ENCODE measurements at regions not wholly inside any gene's neighbourhood (a gene's known extent, or its start where the extent isn't known, plus 50 kb on each side); places are given as distances from the start of the nearest gene placed in this dataset.

DNA sequence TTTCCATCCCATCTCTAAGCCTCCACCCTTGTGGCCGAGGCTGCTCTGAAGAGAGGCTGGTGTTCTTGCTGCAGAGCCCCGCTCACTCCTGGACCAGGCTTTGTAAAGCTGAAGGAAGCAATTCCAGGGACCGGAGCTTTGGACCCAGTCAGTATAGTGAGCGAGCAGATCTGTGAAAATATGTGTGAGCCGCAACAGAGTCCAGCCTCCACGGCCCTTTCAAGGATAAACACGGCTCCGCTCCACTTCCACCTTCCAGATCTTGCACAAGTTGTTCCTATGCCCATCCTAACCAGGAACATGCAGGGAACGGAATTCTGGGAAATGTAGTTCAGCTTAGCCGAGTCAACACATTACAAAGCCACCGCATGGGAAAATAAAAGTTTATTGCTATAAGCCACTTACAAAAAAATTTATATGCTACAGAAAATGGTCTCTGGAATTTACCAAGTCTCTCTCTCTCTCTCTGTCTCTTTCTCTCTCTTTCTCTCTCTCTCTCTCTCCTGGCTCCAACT lies 151.7 kb upstream of the ZNF521 start:
- peak; percentile 58 for DNase-seq
- Histone ChIP-seq H3K36me3 (ENCODE audit: low read depth, missing control alignments) (no peaks in the 10 kb centered on the region), H3K4me3 (peak overlapping the region; percentile 9 to 34), H3K4me1 (no peaks in the 10 kb centered on the region), H3K9me3 (no peaks in the 10 kb centered on the region), H3K27me3 (no peaks in the 10 kb centered on the region), H3K27ac (no peak overlapping the region)
- 0 to 1% methylated on average over 6 to 11 of the region's 11 CpGs for WGBS, 2 donors
- TF ChIP-seq POLR2A (IDR thresholded peaks at IDR 0.05): no peak
- TF ChIP-seq, protein P1, sequence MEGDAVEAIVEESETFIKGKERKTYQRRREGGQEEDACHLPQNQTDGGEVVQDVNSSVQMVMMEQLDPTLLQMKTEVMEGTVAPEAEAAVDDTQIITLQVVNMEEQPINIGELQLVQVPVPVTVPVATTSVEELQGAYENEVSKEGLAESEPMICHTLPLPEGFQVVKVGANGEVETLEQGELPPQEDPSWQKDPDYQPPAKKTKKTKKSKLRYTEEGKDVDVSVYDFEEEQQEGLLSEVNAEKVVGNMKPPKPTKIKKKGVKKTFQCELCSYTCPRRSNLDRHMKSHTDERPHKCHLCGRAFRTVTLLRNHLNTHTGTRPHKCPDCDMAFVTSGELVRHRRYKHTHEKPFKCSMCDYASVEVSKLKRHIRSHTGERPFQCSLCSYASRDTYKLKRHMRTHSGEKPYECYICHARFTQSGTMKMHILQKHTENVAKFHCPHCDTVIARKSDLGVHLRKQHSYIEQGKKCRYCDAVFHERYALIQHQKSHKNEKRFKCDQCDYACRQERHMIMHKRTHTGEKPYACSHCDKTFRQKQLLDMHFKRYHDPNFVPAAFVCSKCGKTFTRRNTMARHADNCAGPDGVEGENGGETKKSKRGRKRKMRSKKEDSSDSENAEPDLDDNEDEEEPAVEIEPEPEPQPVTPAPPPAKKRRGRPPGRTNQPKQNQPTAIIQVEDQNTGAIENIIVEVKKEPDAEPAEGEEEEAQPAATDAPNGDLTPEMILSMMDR (IDR thresholded peaks at IDR 0.05): no peak
- intact Hi-C loops (cut with DNase I; ENCODE audit: low total_unique reads): no loop called here

DNA sequence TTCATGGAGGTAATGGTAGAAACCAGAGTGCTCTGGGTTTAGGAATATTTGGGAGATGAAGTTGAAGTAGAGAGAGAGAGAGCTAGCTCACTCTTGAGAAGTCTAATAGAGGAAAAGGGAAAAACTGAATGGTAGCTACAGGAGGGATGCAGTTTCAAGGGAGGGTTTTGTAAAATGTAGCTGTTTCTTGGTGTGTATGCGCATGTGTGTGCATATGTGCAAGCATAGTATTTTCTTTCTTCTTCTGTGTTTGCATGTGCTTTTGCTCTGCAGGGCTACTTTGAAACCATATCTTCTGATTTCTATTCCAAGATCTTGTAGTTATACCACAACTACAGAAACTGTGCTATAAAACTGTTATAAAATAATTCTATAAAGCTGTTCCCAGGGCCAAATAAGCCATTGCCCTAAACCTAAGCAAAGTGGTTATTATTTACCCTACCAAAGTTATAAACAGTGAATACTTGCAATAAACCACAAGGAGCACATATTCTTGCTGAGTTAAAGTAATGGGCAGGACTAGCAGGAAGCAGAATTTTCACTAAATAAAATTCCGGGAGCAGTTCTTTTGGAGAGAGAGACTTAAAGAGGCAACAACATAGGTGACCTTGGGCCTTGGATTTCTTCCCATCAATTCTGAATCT lies 145.3 kb upstream of the ZNF521 start:
- Histone ChIP-seq H3K36me3 (ENCODE audit: low read depth, missing control alignments) (no peaks in the 10 kb centered on the region), H3K9me3 (no peaks in the 10 kb centered on the region), H3K4me3 (no peak overlapping the region), H3K4me1 (no peaks in the 10 kb centered on the region), H3K27me3 (no peaks in the 10 kb centered on the region), H3K27ac (no peak overlapping the region)
- intact Hi-C loops (cut with DNase I; ENCODE audit: low total_unique reads): no loop called here
- TF ChIP-seq POLR2A (IDR thresholded peaks at IDR 0.05): no peak
- TF ChIP-seq, protein P1 (IDR thresholded peaks at IDR 0.05): no peak
- 77 to 80% methylated on average over 2 of the region's 2 CpGs for WGBS, 2 donors
- DNase-seq: no peak

DNA sequence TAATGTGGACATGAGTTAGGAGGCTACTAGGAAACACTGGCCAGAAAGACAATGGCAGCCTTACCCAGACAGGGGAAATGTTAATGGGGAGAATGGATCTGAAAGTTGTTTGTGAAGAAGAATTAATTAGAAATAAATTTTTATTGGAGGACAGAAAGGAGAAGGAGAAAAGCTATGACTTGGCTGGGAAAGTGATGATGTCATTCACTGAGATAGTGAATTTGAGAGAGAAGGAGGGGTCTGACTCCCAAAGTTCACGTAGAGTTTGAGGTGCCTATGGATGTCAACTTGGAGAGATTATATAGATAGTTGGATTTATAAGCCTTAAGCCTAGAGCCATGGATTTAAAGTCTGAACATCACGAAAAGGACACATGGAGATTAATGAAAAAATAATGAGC lies 144.6 kb upstream of the ZNF521 start:
- Histone ChIP-seq H3K4me1 (no peaks in the 10 kb centered on the region), H3K27ac (no peak overlapping the region), H3K4me3 (no peak overlapping the region), H3K9me3 (no peaks in the 10 kb centered on the region), H3K36me3 (ENCODE audit: low read depth, missing control alignments) (no peaks in the 10 kb centered on the region), H3K27me3 (no peaks in the 10 kb centered on the region)
- TF ChIP-seq, protein P1 (IDR thresholded peaks at IDR 0.05): no peak
- TF ChIP-seq POLR2A (IDR thresholded peaks at IDR 0.05): no peak
- no peak for DNase-seq
- WGBS, 2 donors: 36 to 42% methylated on average over 2 of the region's 2 CpGs
- intact Hi-C loops (cut with DNase I; ENCODE audit: low total_unique reads): no loop called here

DNA sequence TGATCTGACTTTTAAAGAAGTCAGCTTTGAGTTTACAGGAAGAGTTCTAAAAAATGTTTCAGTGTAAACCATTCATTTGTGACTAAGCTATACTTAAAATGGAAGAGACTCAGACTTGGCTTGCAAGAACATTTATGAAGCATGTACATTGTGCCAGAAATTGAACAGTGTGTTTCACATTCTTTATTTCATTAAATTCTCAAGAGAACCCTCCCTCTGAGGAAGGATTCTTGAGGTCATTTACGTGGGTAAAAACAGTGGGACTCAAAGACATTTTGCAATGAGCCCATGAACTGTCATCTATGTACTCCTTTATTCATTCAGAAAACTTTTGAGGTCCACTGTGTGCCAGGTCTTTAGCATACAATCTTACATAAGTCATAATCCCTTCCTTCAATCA lies 143.6 kb upstream of the ZNF521 start:
- intact Hi-C loops (cut with DNase I; ENCODE audit: low total_unique reads): no loop called here
- H3K27me3 ChIP-seq: no peaks in the 10 kb centered on the region

More for the DNA sequence above, 143.6 kb upstream of the ZNF521 start:
- no peak for DNase-seq
- TF ChIP-seq, protein P1 (IDR thresholded peaks at IDR 0.05): no peak
- no peak for TF ChIP-seq POLR2A (IDR thresholded peaks at IDR 0.05)
- no peak overlapping the region for H3K4me3 ChIP-seq
- H3K27ac ChIP-seq: no peak overlapping the region
- H3K9me3 ChIP-seq: no peaks in the 10 kb centered on the region
- H3K36me3 ChIP-seq (ENCODE audit: low read depth, missing control alignments): no peaks in the 10 kb centered on the region
- 63 to 81% methylated on average over 1 of the region's 1 CpG for WGBS, 2 donors
- H3K4me1 ChIP-seq: no peaks in the 10 kb centered on the region
